HEK293 (cell line): ENCODE measurements at regions not wholly inside any gene's neighbourhood (a gene's known extent, or its start where the extent isn't known, plus 50 kb on each side); places are given as distances from the start of the nearest gene placed in this dataset.

Source experiments
- FEZF1 ChIP-seq: fragments of 450-650 bp; formaldehyde crosslinking; IDR thresholded peaks from 2 replicates; pipeline ENCODE4 v1.5.1; 2016; ENCODE audit warnings: missing biosample characterization, missing genetic modification characterization
- REST ChIP-seq: fragments of 450-650 bp; formaldehyde crosslinking; IDR thresholded peaks from 2 replicates; pipeline ENCODE4 v1.5.1; 2016; ENCODE audit warnings: missing biosample characterization, missing genetic modification characterization
- SCRT1 ChIP-seq: fragments of 450-650 bp; formaldehyde crosslinking; IDR thresholded peaks from 2 replicates; pipeline ENCODE4 v1.5.1; 2016; ENCODE audit warnings: missing biosample characterization, missing genetic modification characterization, borderline replicate concordance
- YY1 ChIP-seq: fragments of 450-650 bp; formaldehyde crosslinking; IDR thresholded peaks from 2 replicates; pipeline ENCODE4 v1.5.1; 2018; ENCODE audit warnings: missing biosample characterization, missing genetic modification characterization
- ZFP37 ChIP-seq: fragments of 450-650 bp; formaldehyde crosslinking; IDR thresholded peaks from 2 replicates; pipeline ENCODE4 v1.5.1; 2016; ENCODE audit warnings: missing biosample characterization, missing genetic modification characterization
- ZNF184 ChIP-seq: fragments of 450-650 bp; IDR thresholded peaks from 2 replicates; pipeline ENCODE4 v1.5.1; 2018; ENCODE audit warnings: missing biosample characterization, mild to moderate bottlenecking, missing genetic modification characterization
- ZNF561 ChIP-seq: fragments of 450-650 bp; IDR thresholded peaks from 2 replicates; pipeline ENCODE4 v1.5.1; 2018; ENCODE audit warnings: missing biosample characterization, missing genetic modification characterization, borderline replicate concordance
- ZNF585B ChIP-seq: fragments of 450-650 bp; formaldehyde crosslinking; IDR thresholded peaks from 2 replicates; pipeline ENCODE4 v1.5.1; 2016; ENCODE audit warnings: missing biosample characterization, missing genetic modification characterization
- ZNF621 ChIP-seq: fragments of 450-650 bp; formaldehyde crosslinking; IDR thresholded peaks from 2 replicates; pipeline ENCODE4 v1.5.1; 2017; ENCODE audit warnings: missing biosample characterization, missing genetic modification characterization
- TF ChIP-seq, protein P1 (sequence below): fragments of 450-650 bp; formaldehyde crosslinking; IDR thresholded peaks from 2 replicates; pipeline ENCODE4 v1.5.1; 2016; ENCODE audit warnings: missing biosample characterization, missing genetic modification characterization
- TF ChIP-seq, protein P2 (sequence below): fragments of 450-650 bp; formaldehyde crosslinking; IDR thresholded peaks from 2 replicates; pipeline ENCODE4 v1.5.1; 2016; ENCODE audit warnings: missing biosample characterization, missing genetic modification characterization, low read depth

DNA sequence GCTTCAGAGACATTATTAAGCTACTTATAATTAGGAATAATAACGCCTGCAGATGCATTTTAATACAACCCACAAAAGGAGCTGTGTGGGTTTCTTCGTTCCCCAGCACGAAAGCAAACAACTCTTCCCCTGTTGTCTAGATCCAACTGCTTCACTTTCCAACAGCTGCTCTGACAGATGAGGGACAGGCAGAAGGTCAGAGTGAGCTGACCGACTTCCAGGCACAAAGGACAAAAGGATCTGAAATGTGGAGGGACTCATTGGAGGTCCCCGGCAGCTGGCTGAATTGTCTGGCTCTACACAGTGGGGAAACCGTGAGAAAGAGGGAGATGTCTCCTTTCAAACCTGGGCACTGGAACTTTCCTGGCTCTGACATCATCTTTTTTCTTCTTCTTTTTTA lies 79.1 kb upstream of the ALDH1B1 start:
- TF ChIP-seq, protein P1, sequence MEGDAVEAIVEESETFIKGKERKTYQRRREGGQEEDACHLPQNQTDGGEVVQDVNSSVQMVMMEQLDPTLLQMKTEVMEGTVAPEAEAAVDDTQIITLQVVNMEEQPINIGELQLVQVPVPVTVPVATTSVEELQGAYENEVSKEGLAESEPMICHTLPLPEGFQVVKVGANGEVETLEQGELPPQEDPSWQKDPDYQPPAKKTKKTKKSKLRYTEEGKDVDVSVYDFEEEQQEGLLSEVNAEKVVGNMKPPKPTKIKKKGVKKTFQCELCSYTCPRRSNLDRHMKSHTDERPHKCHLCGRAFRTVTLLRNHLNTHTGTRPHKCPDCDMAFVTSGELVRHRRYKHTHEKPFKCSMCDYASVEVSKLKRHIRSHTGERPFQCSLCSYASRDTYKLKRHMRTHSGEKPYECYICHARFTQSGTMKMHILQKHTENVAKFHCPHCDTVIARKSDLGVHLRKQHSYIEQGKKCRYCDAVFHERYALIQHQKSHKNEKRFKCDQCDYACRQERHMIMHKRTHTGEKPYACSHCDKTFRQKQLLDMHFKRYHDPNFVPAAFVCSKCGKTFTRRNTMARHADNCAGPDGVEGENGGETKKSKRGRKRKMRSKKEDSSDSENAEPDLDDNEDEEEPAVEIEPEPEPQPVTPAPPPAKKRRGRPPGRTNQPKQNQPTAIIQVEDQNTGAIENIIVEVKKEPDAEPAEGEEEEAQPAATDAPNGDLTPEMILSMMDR (tag by site-specific recombination) = no peak
- TF ChIP-seq ZNF184 (tag by site-specific recombination) = no peak
- no peak for TF ChIP-seq FEZF1 (tag by site-specific recombination)
- no peak for TF ChIP-seq YY1
- TF ChIP-seq ZNF561 (tag by site-specific recombination) = no peak
- TF ChIP-seq ZNF621 (tag by site-specific recombination) = no peak
- TF ChIP-seq, protein P2, sequence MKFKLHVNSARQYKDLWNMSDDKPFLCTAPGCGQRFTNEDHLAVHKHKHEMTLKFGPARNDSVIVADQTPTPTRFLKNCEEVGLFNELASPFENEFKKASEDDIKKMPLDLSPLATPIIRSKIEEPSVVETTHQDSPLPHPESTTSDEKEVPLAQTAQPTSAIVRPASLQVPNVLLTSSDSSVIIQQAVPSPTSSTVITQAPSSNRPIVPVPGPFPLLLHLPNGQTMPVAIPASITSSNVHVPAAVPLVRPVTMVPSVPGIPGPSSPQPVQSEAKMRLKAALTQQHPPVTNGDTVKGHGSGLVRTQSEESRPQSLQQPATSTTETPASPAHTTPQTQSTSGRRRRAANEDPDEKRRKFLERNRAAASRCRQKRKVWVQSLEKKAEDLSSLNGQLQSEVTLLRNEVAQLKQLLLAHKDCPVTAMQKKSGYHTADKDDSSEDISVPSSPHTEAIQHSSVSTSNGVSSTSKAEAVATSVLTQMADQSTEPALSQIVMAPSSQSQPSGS (tag by site-specific recombination) = no peak
- TF ChIP-seq ZNF585B (tag by site-specific recombination) = no peak
- no peak for TF ChIP-seq REST (tag by site-specific recombination)
- no peak for TF ChIP-seq ZFP37 (tag by site-specific recombination)
- no peak for TF ChIP-seq SCRT1
